ENCODE measurements at regions not wholly inside any gene's neighbourhood (a gene's known extent, or its start where the extent isn't known, plus 50 kb on each side); places are given as distances from the start of the nearest gene placed in this dataset.
A peak's percentile ranks its signal among the peaks of the same experiment; 100 is the strongest.

GRCh38 chr1:198934426-198934825, 295.6 kb downstream of the PTPRC start:
- no peaks in the 10 kb centered on the region for H3K27me3 ChIP-seq
- H3K36me3 ChIP-seq, result no peaks in the 10 kb centered on the region
- DNase-seq, result no peak
- no peak for TF ChIP-seq CTCF (IDR thresholded peaks at IDR 0.05; ENCODE audit: low read depth, low read length)
- no peaks in the 10 kb centered on the region for H3K9me3 ChIP-seq
- no peaks in the 10 kb centered on the region; the same call in 1 of the 2 replicates for H3K4me1 ChIP-seq
- H3K4me3 ChIP-seq (ENCODE audit: low read depth, low read length), result peak overlapping the region; percentile 90

GRCh38 chr1:198934901-198935305, 296.1 kb downstream of the PTPRC start:
- no peaks in the 10 kb centered on the region for H3K36me3 ChIP-seq
- H3K4me3 ChIP-seq (ENCODE audit: low read depth, low read length), result peak overlapping the region; percentile 90
- TF ChIP-seq CTCF (IDR thresholded peaks at IDR 0.05; ENCODE audit: low read depth, low read length), result no peak
- DNase-seq, result no peak
- H3K27me3 ChIP-seq, result no peaks in the 10 kb centered on the region
- H3K9me3 ChIP-seq, result no peaks in the 10 kb centered on the region
- H3K4me1 ChIP-seq, result no peaks in the 10 kb centered on the region; the same call in 1 of the 2 replicates

- Histone ChIP-seq H3K4me3 (ENCODE audit: low read depth, low read length) (peak overlapping the region; percentile 90), H3K36me3 (no peaks in the 10 kb centered on the region), H3K27me3 (no peaks in the 10 kb centered on the region), H3K9me3 (no peaks in the 10 kb centered on the region), H3K4me1 (no peaks in the 10 kb centered on the region; the same call in 1 of the 2 replicates)
- DNase-seq, result peak; percentile 88
- no peak for TF ChIP-seq CTCF (IDR thresholded peaks at IDR 0.05; ENCODE audit: low read depth, low read length)
Observed at GRCh38 chr1:198935306-198935921, 296.6 kb downstream of the PTPRC start.

- TF ChIP-seq CTCF (IDR thresholded peaks at IDR 0.05; ENCODE audit: low read depth, low read length), result no peak
- Histone ChIP-seq H3K36me3 (no peaks in the 10 kb centered on the region), H3K4me3 (ENCODE audit: low read depth, low read length) (peak overlapping the region; percentile 90), H3K9me3 (no peaks in the 10 kb centered on the region), H3K27me3 (no peaks in the 10 kb centered on the region), H3K4me1 (no peaks in the 10 kb centered on the region; the same call in 1 of the 2 replicates)
- peak; percentile 13 for DNase-seq
Observed at GRCh38 chr1:198936371-198937083, 297.7 kb downstream of the PTPRC start.

- H3K36me3 ChIP-seq, result no peaks in the 10 kb centered on the region
- no peaks in the 10 kb centered on the region for H3K9me3 ChIP-seq
- H3K4me1 ChIP-seq, result no peaks in the 10 kb centered on the region; the same call in 1 of the 2 replicates
- TF ChIP-seq CTCF (IDR thresholded peaks at IDR 0.05; ENCODE audit: low read depth, low read length), result no peak
- H3K4me3 ChIP-seq (ENCODE audit: low read depth, low read length), result peak overlapping the region; percentile 90
- DNase-seq, result peak; percentile 64
- H3K27me3 ChIP-seq, result no peaks in the 10 kb centered on the region
Observed at GRCh38 chr1:198937231-198938031, 298.6 kb downstream of the PTPRC start.

All from BE2C (cell line).